GM19463 (cell line): ENCODE measurements at regions not wholly inside any gene's neighbourhood (a gene's known extent, or its start where the extent isn't known, plus 50 kb on each side); places are given as distances from the start of the nearest gene placed in this dataset.
A peak's percentile ranks its signal among the peaks of the same experiment; 100 is the strongest.

Source experiments
- ATAC-seq: cut with Tn5 transposase; IDR thresholded peaks from one replicate; pipeline ENCODE4 v1.9.1; 2021; ENCODE audit warnings: mild to moderate bottlenecking, moderate library complexity; ENCODE audit not compliant: unreplicated experiment

DNA sequence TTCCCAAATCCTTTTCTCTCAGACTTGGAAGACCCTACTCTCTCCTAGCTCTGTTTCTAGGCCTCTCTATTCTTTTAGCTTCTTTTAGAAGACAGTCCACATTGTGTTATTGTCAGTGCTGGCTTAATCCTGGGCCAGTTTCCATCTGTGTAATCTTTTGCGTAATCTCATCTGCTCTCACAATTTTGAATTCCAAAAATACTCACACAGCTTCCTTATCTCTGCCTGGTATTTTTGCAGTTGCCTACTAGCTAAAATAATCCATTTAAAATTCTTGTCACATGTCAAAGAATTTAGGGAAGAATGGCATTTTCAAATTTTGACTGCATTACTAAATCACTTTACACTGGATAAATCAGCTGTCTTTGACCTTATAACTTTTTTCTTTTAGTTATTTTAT is 200.6 kb upstream of the MEX3C start:
- no peak for ATAC-seq

DNA sequence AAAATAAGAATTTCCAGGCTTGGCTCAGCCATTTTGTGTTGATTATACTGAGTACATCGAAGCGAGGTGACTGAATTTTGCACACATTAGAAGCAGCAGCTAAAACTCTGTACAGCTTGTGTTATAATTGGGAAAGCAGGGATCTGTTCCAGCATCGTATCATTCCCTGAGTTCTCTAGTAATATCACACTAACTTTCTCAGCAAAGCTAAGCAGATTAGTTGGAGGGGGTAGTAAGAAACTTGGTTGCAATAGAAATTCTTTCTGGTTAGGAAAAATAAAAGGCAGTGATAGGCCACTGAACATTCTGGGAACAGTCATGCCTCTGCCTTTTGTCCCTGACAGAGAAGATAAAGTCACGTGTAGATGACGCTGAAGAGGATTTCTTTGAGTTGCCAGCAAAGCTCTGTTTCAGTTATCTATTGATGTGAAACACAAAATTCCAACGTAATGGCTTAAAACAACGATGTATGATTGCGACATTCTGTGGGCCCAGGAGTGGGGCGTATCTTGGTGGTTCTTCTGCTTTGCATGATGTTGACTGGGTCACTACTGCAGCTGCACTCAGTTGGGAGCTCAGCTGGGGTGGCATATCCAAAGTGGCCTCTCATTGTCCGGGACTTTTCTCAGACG is 202.1 kb upstream of the MEX3C start:
- ATAC-seq: no peak

GRCh38 chr18:51400721-51401120 is 203.2 kb upstream of the MEX3C start:
- no peak for ATAC-seq

- no peak for ATAC-seq
These were observed 204.4 kb upstream of the MEX3C start for GRCh38 chr18:51401912-51402311.

DNA sequence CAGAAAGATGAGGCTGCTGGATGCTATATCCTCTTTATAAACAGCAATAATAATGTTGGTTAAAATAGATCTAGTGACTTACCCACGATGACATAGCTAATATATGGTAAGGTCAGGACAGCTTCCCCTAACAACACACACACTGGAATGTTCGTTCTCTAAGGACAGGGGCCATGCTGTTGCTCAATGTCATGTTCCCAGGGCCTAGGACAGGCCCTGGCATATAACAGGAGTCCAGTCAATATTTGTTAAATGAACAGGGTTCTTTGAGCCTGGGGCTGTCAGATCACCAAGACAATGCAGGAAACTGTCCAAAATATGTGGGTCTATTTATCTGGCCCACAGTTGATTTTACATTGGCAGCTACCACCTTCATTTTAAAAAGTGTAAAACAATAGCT is 207.1 kb upstream of the MEX3C start:
- no peak for ATAC-seq

DNA sequence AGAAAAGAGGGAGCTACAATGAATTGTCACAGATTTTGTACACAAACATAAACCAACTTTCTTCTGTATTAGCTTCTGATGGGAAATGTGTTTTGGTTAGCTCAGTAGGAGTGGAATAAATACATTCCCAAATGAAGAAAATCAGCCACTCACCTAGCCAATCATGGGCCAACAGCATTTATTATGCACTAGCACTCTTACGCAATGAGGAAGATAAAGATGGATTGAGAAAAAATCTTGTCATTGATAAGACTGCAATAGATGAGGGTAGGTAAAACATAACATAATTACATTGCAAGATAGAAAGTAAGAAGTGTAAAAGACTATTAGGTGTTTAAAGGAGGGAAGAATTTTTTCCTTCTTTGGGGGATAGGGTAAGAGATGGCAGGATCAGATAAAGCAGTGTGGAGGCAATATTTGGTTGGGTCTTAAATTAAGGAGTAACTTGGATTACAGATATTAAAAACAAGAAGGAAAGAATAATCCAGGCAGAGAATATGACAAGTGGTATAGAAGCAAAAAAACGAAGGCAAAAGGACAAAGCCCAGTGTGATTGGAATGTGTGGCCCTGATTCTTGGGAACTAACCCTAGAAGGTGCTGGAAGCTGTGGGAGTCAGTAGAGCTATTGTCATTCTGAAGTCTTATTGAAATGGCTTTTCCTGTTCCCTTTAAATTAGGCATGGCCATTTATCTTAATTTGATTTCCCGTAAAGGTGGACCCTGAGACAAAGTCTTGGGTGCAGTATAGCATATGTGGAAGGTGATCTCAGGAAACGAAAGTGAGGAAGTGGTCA is 208.4 kb upstream of the MEX3C start:
- no peak for ATAC-seq

- no peak for ATAC-seq
These were observed 220.4 kb upstream of the MEX3C start for GRCh38 chr18:51417643-51418483.

GRCh38 chr18:51425475-51425874 is 228.0 kb upstream of the MEX3C start:
- peak; percentile 68 for ATAC-seq

GRCh38 chr18:51425889-51426288 is 228.4 kb upstream of the MEX3C start:
- peak; percentile 38 for ATAC-seq

GRCh38 chr18:51426996-51427395 is 229.5 kb upstream of the MEX3C start:
- no peak for ATAC-seq

- ATAC-seq: no peak
These were observed 232.2 kb upstream of the MEX3C start for GRCh38 chr18:51429644-51430043.

GRCh38 chr18:51430538-51430937 is 233.1 kb upstream of the MEX3C start:
- no peak for ATAC-seq

DNA sequence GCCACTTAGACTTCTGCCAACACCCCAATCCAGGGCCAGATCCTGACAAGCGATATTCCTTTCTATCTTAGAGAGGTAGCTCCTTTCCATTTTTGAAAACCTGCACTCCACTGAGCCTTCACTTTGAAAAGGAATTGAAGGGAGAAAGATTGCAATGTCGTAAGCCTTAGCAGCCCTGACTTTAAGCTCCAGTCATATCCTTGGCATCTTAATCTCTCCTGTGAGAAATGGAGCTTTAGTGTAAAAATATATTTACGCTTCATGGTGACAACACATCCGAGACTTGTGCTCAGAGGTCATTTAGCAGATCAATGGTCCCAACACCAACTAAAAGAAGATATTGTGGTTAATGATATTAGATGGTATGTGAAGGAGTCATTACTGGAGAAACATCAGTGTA is 235.8 kb upstream of the MEX3C start:
- ATAC-seq: no peak

GRCh38 chr18:51433881-51434280 is 236.4 kb upstream of the MEX3C start:
- no peak for ATAC-seq

DNA sequence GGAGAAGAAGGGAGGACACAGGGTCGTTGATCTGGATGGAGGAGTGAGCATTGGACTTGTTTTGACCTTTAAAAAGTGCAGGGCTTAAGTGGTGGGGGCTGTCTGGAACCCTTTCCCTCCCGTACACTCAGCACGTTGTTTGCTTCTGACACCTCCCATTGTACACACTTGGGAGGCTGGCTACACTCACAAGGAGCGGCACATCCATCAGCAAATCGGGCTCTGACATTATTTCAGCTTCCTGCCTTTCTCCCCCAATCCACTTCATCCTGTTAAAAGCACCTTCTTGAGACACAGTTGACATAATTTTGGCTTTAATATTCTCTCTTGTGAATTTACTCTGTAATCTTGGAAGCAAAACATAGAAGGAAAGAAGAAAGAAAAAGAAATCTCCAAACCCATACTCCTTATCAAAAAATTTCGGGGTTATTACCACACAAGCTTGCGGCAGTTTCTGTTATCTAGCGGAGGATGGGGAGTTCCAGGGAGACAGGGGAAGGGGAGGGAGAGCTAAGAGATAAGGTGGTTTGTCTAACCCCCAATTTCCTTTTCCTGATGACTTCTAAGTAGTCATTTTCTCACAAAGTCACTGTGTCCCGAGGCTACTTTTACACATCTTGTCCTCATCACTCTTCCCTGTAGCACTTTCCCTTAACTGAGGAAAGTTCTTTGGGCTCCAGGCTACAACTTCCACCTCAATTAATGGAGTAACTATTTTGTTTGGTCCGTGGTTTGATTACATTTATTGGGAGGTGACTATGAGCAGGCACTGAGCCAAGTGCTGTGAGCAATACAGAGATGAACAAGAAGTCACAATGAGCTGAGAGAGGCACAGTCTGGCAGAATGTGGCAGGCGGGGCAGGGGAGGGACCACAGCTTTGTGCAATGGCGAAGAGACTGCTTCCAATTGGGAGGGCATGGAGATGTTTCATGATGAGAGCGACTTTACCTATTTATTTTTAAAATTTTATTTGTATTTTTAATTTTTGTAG is 240.1 kb upstream of the MEX3C start:
- ATAC-seq: no peak

DNA sequence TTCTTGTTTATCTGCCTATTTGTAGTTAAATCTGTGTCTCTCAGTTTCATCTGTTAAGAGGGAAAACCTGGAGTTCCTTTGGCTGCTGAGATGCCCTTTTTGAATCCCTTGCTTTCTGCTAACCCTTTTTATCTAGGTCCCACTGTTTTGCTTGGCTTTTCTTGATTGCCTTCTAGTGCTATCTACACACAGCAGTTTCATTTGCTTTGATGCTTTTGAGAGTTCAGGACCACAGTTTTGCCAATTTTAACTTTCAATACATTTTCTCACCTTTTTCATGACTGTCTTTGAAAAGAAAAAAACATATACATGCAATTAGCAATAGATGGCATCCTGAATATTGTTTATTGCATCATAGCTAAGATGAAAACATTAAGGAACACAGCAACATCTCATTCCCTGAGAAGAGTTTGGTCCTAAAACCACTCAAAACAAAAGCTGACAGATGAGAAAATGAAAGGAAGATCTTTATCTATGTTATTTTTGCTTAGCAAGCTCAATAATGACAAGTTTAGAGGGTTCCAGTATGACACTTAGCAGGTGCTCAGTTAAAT is 241.4 kb upstream of the MEX3C start:
- ATAC-seq: no peak

DNA sequence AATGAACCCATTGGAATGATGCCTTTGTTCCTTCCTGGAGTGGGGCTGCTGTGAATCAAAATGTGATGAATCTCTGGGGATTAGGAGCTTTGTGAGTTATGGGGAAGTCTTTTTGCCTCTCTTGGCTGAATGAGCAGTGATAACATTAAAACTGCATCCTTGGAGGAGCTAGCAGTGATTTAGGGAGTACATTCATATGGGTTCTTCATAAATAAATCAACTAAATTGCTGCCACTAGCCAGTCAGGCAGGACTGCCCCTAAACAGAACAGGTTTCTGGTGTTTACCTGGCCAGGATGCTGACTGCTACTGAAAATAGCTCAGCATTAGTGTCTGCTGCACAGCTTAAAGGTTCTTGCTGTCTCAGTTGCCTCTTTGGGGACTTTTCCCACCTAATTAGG is 244.5 kb upstream of the MEX3C start:
- ATAC-seq: no peak

DNA sequence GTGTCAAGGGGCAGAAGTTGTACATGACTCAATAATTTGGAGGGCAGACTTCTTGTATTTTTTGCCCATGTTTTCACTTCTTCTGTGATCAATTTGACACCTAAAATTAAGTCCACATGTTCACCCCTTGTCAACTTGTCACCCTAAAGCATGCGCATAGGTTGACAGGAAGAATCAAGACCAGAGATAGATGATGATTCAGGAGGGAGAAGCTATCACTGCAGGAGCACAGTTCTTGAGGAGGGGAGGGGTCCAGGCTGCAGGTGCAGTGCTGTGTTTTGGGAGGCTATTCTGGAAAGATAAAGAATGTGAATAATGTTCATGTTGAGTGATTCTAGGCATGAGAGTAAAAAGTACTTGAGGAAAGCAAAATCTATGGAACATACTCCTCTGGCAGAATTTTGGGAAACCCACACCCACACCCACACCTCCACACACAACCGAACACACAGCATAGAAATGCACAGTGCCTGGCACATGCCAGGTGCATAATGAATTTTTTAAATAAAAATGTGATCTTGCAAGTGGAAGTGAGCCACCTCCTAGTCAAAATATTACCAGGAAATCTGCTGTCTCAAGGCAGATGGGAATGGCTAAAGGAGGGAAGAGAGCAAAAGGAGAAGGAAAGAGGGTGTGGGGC is 249.2 kb upstream of the MEX3C start:
- no peak for ATAC-seq
